Peyer's patch (tissue), 4 donors: ENCODE measurements at regions not wholly inside any gene's neighbourhood (a gene's known extent, or its start where the extent isn't known, plus 50 kb on each side); places are given as distances from the start of the nearest gene placed in this dataset.

Experiments
- POLR2A ChIP-seq, 2 donors: fragments of 450-650 bp; IDR thresholded peaks; one replicate each; pipeline ENCODE4 v1.5.1; 2017; ENCODE audit warnings: antibody characterized with exemption in 2 of 2, mild to moderate bottlenecking in 2 of 2, moderate library complexity in 2 of 2
- TF ChIP-seq, protein P1 (sequence below), 6 experiments: fragments of 450-650 bp in 4 of 6; fragments of 200-600 bp in 2 of 6; sonication (generic) in 1 of 6; IDR thresholded peaks; one replicate each; pipeline ENCODE4 v1.5.1; 2017 to 2019; ENCODE audit warnings: antibody characterized with exemption in 6 of 6, mild to moderate bottlenecking in 3 of 6, moderate library complexity in 1 of 6

DNA sequence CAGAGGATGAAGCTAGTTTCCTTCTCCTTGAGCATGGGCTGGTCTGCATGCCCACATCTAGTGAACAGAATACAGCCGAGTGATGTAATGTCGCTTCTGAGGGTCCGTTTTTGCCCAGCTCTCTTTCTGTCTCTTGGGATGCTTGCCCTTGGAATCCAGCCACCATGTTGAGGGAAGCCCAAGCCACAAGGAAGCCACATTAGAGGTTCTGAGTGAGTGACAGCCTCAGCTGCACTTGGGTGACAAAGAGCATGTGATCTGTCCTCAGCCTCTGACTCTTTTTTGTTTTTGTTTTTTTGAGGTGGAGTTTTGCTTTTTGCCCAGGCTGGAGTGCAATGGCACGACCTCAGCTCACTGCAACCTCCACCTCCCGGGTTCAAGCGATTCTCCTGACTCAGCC is 100.6 kb upstream of the SALL4 start:
- TF ChIP-seq, protein P1, sequence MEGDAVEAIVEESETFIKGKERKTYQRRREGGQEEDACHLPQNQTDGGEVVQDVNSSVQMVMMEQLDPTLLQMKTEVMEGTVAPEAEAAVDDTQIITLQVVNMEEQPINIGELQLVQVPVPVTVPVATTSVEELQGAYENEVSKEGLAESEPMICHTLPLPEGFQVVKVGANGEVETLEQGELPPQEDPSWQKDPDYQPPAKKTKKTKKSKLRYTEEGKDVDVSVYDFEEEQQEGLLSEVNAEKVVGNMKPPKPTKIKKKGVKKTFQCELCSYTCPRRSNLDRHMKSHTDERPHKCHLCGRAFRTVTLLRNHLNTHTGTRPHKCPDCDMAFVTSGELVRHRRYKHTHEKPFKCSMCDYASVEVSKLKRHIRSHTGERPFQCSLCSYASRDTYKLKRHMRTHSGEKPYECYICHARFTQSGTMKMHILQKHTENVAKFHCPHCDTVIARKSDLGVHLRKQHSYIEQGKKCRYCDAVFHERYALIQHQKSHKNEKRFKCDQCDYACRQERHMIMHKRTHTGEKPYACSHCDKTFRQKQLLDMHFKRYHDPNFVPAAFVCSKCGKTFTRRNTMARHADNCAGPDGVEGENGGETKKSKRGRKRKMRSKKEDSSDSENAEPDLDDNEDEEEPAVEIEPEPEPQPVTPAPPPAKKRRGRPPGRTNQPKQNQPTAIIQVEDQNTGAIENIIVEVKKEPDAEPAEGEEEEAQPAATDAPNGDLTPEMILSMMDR (IDR thresholded peaks at IDR 0.05): no peak
- no peak for TF ChIP-seq POLR2A (IDR thresholded peaks at IDR 0.05)
